HG02840 (cell line): ENCODE measurements at regions not wholly inside any gene's neighbourhood (a gene's known extent, or its start where the extent isn't known, plus 50 kb on each side); places are given as distances from the start of the nearest gene placed in this dataset.

ENCODE experiments used
- ATAC-seq: cut with Tn5 transposase; IDR thresholded peaks from one replicate; pipeline ENCODE4 v1.9.1; 2021; ENCODE audit warnings: mild to moderate bottlenecking, moderate library complexity, moderate number of reproducible peaks; ENCODE audit not compliant: unreplicated experiment, low FRiP score

DNA sequence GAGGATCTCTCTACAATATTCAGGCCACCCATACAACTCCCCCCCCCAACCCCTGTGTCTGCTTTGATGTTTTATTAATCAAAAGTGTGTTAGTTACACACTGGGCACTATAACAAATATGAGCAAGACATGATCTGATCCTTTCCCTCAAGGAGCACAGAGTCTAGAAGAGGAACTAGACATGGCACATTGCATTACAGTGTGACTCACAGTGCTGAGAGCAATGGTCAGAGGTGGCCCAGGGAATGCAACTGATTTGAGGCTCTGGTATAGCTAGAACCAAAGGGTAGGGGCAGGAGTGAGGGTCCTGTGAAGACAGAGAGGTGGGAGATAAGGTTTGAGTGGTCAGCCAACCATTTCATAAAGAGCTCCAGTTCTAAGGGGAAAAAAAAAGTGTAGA lies 539.2 kb downstream of the ACTL7B start:
- ATAC-seq, result no peak

DNA sequence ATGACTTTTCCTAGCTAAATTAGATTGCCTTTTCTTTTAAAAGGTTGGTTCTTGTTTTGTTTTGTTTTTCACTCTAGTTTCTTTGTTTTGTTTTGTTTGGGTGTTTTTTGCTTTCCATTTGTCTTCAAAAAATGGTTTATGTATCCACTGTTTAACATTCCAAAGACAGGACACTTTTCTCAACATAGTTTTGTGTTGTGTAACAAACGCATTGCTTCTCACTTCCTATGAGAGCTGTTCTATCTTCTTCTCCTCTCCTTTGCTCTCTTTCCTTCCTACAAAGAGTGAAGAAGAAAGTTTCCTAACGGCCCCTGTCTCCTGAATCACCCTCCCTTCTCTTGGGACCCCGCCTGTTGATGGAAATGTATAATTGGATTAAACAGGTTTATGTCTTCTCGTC lies 539.7 kb downstream of the ACTL7B start:
- no peak for ATAC-seq

DNA sequence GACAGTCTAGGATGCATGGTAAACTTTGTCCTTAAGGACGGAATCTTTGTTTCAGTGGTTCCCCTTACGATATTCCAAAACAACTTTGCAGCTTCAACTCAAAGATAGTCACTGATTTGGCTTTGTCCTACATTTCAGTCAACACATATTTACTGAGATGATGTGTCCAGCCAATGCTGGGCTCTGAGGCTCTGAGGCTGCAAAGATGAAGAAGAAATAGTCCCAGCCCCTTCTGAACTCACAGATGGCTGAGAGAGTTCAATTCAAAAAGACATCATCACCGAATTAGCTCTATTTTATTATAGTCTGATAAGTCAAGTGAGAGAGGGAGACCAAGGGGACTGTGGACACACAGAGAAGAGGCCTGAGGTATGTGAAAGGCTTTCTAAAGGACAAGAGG lies 544.0 kb downstream of the ACTL7B start:
- ATAC-seq, result no peak

DNA sequence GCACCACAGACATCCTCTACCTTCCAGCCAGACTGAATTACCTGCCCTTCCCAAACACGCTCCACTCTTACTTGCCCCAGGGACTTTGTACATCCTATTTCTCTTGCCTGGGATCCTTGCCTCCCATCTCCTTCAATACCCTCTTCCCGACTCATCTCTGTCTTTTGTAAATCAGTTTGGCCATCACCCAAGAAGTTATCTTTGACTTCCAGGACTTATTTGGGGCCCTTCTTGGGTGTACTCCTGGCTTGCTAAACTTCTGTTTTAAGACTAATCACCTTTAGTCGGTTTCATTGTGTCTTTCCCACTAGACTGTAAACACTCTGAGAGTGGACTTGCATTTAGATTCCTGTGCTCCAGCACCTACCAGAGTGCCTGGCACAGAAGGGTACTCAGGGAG lies 545.6 kb downstream of the ACTL7B start:
- ATAC-seq, result no peak

DNA sequence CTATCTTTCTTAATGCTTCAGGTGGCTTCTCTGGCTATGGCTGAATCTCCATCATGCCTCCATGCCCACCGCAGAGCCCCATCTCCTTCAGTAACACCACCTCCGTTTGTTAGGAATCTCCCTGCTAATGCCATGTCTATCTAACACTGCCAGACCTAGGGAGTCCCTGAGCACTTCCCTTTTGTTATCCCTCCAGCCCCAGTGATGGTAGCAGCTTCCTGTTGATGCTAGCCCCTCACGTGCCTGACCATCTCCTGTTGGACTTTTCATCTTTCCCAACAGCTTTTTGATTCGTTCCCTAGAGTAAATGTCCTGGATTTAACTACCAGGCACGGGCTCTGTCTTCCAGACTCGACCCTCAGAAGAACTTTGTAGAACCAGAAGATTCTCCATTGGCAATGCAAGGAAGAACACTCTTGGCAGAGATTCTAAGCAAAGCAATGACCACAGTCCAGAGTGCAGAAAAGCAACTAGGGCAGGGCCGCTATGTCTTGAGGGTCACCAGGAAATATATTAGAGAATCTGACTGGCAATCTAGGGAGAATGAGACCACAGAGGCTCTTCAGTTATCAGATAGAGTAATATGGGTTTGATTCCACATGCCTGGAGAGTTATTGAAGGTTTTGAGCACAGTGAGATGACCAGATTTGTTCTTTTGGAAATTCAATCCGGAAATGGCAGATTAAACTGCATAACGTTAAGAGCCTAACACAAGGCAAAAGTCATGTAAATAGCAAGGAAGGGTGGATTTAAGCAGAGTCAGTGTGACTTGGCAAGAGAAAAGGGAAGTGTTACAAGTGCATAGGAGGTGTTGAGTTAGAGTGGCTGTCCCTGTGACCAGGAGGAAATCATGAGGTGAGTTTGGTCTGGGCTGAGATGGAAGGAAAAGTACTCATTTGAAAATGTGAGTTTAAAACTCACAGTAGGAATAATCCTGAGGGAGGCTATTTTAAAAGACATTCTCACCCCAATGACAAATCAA lies 555.2 kb downstream of the ACTL7B start:
- ATAC-seq, result no peak

DNA sequence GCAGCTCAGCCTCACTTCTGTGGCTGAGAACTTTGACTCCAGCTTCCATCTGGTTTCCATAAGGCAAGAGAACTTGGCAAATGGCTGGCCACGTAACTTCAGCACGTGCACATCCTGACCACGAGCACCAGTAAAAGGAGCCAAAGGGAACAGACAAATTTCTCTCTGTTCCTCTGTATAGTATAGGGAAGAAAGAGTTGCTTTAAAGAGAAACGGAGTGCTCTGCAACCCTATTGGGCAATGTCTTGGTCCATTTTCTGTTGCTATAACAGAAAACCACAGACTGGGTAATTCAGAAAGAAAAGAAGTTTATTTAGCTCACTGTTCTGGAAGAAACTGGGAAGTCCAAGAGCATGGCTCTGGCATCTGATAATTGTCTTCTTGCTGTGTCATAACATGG lies 558.7 kb downstream of the ACTL7B start:
- no peak for ATAC-seq

DNA sequence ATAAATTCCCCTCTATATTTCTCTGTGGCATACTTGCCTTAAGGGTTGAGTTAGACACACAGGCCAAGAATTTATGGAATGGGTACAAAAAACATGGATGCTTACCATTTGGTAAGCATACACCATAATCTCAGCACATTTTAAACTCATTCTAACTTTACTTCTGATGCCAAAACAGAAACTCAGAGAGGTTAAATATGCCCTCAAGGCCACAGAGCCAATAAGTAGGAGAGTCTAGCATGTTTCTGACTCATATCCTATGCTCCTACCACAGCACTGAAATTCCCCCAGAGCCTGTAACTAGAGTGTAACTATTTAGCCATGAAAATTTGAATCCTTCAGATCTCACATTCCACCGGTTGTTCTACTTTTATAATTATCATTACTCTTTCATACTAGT lies 559.7 kb downstream of the ACTL7B start:
- ATAC-seq, result no peak

DNA sequence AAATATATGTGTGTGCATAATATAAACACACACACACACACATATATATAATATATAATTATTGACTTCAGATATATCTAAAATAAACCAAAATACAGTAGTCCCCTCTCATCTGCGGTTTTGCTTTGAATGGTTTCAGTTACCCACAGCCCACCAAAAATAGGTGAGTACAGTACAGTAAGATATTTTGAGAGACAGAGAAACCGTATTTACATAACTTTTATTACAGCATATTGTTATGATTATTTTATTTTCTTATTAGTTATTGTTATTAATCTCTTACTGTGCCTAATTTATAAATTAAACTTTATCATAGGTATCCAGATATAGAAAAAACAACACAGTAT lies 564.2 kb downstream of the ACTL7B start:
- ATAC-seq, result no peak

DNA sequence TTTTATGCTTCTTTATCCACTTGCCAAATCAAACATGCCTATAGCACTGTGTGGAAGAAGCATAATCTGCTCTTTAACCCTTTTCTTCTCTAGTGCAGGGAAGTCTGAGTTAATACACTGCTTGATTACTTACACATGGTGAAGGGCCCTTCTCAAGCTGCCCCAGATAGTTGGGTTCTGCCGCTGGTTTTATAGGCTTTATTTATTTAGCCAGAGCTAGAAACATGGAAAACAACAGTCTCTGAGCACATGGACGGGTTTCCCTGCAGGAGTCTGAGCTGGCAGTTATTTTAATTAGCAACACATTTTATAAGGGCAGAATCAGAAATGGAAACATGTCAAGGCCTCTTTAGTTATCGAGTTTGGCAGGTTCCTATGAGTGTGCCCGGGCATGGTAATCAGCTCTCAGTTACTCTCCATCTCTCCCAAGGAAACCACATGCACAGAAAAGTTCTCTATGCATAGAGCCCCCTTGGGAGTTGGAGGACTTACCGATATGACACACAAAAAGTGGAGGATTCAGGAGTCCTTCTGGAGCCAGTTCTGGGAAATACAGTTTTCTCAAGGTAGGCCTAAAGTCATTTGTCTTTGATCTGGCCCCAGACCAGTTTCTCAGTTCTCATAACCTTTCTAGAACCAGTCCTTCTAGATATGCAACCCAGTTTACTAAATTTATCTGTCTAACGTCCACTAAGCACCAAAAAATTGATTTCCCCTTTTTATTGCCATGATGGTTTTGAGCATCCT lies 564.8 kb downstream of the ACTL7B start:
- ATAC-seq, result no peak

DNA sequence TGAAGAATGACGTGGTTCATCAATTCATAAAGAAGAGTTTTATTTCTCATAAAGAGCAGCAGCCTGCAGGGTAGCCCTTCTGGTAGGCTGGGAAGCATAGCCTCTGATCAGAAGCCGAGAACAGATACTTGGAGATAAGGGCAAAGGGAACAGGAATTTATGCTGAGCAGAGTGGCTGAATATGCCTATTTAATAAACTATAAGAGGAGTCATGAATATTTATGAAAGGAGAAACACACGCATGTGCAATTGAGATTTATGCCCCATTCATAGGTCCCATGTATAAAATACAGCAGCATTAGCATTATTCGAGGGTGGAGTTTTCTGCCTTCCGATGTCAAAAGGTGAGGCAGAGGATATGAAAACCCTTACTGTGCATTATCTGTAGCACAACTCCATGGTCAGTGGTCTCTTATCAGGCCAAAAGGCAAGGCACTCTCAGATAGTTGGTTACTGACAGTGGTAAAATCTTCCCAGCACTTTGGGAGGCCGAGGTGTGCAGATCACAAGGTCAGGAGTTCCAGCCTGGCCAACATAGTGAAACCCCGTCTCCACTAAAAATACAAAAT lies 569.1 kb downstream of the ACTL7B start:
- no peak for ATAC-seq

DNA sequence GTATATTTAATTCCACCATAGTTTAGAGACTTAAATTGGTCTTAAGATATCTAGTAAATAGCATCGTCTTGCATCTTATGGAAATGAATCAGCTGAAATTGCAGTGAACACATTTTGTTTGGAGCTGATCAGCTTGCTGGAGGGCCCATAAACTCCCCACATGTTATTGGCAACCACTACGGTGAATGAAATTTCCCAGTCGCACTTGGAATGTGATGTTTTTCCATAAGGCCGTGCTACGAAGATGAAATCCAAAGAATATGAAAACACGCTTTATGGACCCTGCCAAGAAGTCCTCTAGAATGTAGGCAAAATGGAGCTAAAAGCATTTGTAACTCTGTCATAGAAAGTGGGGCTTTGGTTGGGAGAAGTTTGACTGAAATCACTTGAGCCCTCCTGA lies 572.1 kb downstream of the ACTL7B start:
- ATAC-seq, result no peak

DNA sequence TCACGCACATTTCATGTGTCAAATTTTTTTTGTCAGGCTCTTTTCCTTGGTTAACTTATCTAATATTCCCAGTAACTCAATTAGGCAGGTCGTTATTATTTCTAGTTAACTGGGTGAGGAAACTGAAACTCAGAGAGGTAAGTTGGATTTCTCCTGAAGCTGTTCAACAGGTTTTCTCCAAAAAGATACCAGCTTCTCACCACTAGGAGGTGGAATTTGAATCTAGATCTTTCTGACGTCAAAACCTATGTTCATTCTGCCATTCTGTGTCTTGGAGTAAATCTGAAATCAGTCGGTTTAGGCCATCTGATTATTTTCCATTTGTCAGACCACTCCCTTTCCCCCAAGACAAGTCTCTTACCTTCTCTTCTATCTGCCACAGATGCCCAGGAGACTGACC lies 572.9 kb downstream of the ACTL7B start:
- no peak for ATAC-seq

DNA sequence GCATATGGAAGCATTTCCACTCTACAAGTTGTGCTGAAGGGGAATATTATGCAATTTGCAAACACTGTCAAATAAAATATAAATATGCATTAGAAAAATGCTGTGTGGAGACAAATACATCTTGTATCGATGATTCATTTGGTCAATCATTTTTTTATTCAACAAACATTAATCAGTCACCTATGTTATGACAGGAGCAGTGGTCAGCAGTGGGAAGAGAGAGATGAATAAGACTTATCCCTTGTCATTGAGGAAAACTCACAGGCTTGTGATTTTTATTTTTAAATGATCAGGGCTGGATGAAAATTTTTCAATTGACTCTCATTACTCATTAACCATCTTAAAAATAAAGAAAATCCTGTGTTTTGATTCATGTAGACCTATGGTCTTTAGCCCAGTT lies 574.1 kb downstream of the ACTL7B start:
- no peak for ATAC-seq

DNA sequence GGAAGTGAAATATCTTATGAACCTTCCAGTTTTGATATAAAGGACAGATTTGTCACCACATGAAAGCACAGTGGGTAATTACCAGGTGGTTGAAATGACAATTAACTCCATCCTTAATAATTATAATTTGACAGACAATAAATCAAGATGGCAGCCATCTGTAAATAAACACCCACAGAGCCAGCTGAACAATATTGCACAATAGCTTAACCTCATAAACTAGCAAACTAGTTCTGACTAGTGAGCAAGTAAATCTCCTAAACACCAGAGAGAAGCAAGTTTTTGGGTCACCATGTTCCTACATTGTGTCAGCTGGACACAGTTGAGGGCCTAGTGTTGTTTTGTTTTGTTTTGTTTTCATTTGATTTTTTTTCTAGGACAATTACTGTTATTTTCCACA lies 577.4 kb downstream of the ACTL7B start:
- ATAC-seq, result no peak

DNA sequence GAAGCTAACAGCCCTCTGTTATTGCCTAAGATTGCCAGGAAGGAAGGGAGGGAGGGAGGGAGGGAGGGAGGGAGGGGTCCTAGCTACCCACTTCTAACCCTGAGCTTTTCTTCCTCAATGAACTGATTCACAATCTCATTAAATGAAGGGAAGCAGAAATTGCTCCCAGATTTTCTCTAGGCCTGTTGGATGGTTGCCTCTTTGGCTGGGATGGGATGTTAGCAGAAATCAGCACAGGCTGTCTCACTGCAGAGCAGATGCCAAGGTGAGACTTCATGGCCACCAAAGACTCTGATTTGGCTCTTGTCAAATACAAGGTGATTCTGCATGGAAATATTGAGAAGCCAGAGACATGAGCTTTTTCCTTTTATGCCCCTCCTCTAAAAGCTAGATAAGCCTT lies 578.6 kb downstream of the ACTL7B start:
- ATAC-seq, result no peak

DNA sequence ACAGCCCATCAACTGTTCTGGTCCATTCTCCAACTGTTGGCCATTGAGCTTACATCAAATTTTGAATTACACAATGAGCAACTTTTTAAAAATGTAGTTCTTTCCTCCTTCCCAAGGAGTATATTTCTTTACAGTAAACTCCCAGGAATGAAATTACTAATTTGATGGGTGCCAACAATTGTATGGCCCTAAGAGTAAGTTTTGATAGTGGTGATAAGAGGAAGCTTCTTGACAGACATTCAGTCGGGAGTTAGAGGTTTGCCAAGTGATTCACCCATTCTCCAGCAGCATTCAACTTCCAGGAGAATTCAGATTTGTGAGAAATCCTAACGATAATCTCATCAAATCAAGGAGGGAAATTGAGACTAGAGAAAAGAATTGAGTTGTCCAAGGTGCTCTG lies 579.9 kb downstream of the ACTL7B start:
- no peak for ATAC-seq

DNA sequence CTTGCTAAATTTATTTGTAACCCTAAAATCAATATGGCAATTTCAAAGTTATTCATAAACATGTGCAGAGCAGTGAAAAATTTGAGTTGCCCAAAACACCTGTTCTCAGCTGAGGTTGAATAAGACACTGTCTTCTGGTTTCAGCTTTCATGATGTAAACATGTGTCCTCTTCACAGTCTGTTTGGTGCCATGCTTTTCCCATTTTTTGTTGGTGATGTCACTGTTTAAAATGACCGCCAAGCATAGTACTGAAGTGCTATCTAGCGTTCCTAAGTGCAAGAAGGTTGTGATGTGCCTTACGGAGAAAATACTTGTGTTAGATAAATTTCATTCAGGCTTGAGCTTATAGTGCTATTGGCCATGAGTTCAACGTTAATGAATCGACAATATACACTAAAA lies 580.8 kb downstream of the ACTL7B start:
- no peak for ATAC-seq

DNA sequence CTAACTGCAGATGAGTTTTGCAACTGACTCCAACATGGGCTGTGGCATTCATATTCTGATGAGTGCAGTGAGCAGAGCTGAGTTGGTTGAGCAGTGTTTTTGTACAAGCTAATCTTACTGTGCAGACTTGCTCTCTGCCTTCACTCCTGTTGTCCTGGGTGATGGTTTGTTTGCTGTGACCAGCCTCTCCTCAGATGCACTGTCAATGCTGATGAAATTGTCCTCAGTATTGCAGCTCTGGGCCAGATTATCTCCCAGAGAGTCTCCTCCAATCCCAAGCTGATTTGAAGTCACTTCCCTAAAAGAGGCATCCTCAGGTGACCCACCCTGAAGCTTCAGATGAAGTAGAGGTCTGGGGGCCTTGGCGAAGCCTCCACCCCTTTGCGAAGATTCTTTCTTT lies 581.8 kb downstream of the ACTL7B start:
- no peak for ATAC-seq

DNA sequence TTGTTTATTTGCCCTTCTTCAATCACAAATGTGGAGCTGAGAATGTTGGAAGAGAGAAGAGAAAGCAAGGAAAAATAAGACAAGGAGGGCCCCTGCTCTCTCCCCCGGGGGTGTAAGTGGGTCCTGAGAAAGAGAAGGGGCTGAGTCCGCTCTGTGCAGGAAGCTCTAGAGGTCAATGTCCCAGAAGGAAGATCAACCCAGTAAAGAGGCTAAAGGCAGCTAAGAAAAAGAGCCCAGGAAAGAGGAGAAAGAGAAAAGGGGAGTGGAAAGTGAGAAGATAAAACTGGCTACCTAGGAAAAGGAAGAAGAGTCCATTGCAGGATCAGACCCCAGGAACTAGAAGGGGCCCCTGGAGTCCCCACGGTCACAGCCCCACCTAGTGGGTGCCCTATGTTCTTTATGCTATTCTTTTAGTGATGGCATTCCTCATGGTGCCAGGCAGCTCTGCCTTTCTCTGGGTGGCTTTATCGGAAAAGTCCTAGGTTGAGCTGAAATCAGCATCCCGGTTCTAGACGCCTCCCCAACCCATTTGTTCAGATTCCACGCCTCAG lies 583.4 kb downstream of the ACTL7B start:
- ATAC-seq, result no peak

DNA sequence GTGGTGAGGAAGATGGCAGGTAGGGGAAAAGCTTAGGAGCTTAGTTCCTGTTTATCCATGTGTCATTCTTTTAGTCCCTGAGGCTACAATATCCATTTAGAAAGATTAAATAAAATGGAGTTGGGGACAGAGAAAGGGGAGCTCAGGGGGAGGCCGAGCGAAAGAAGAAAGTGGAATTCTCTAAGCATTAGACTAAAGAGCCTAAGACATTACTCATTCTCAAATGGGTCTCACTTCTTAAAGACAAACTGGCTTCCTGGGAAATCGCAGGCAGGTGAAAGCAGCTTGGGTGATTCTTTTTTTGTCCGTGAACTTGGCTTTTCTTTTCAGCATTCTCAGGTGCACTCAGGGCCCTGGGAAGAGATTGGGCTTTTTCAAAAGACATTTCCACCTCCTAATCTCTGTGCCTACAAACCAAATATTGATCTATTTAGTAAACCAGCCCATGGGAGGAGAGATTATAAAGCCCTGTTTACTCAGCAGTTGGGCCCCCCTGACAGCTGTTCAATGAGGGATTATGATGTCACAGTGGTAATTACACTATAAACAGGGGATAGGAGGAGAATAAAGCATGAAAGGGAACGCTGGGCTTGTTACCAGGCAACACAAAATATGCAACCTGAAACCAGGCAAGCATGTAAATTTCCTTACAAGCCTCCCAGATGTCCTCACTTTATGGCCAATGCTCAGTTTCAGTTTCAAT lies 584.0 kb downstream of the ACTL7B start:
- no peak for ATAC-seq

DNA sequence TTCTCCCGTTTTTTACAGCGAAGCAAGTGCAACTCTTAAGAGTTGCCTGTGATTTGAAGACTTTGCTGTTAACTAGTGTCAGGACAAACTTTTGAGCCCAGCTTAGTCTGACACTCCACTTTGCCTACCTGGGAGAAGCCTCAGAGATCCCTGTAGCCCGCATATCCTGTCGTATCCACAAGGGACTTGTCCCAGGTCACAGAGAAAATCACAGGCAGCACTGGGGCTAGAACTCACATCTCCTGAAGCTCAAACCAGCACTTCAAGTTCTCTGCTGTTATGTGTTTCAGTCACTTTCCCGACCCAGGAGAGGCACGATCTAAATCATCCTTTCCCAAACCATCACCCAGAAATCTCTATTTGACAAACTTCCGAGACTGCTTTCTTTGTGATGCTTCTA lies 584.5 kb downstream of the ACTL7B start:
- no peak for ATAC-seq
